Right atrium auricular region (tissue), 2 donors: ENCODE measurements at regions not wholly inside any gene's neighbourhood (a gene's known extent, or its start where the extent isn't known, plus 50 kb on each side); places are given as distances from the start of the nearest gene placed in this dataset.
A peak's percentile ranks its signal among the peaks of the same experiment; 100 is the strongest.

Experiments used
- DNase-seq: peaks from one replicate; pipeline ENCODE4 v3.0.0-alpha.2; 2019; ENCODE audit warnings: low spot score
- H3K27ac ChIP-seq, 2 donors: fragments of 200-600 bp; sonication (generic); 1 replicate in 1 of 2; 2 replicates in 1 of 2; pipeline ENCODE4 v1.5.1; 2016 to 2019
- H3K27me3 ChIP-seq, 2 donors: fragments of 200-600 bp; sonication (generic); one replicate each; pipeline versions ENCODE4 v1.5.1 to v1.6.0; 2017 to 2019
- H3K36me3 ChIP-seq: fragments of 200-600 bp; sonication (generic); one replicate; pipeline ENCODE4 v1.5.1; 2016
- H3K4me1 ChIP-seq, 2 donors: fragments of 200-600 bp; sonication (generic); one replicate each; pipeline versions ENCODE4 v1.5.1 to v1.6.0; 2017 to 2019
- H3K4me3 ChIP-seq, 2 donors: fragments of 200-600 bp; sonication (generic); 1 replicate in 1 of 2; 2 replicates in 1 of 2; pipeline ENCODE4 v1.5.1; 2017 to 2019; ENCODE audit warnings: mild to moderate bottlenecking in 1 of 2, moderate library complexity in 1 of 2
- H3K9me3 ChIP-seq, 2 donors: fragments of 200-600 bp; sonication (generic); one replicate each; pipeline ENCODE4 v1.5.1; 2019
- TF ChIP-seq, protein P1 (sequence below), 2 donors: fragments of 200-600 bp; sonication (generic); IDR thresholded peaks; one replicate each; pipeline ENCODE4 v1.5.1; 2019; ENCODE audit warnings: antibody characterized with exemption in 2 of 2

DNA sequence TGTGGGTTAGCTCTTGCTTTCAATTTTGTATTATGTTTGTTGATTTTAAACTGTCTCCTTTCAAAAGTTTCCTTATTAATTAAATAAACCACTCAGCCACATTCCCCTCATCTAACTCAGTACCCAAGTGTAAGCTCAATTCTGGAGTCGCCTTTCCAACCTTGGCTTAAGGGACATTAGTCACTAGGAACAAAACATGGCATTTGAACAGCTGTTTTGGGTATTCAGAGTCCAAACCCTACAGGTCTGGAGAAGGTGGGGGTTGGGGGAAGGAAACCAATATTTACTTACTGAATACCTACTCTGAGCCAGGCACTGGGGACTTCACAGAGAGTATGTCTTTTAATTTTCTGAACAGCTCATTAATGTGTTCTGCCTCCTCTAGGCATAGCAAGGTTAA is 117.2 kb upstream of the JUN start:
- DNase-seq: no peak
- Histone ChIP-seq H3K9me3 (no peaks in the 10 kb centered on the region), H3K27me3 (no peaks in the 10 kb centered on the region), H3K4me3 (no peak overlapping the region), H3K4me1 (peaks cover 0 to 47% of the 10 kb centered on the region in 2 donors), H3K27ac (peak overlapping the region in 1 of 2 donors; percentile 93), H3K36me3 (no peaks in the 10 kb centered on the region)
- TF ChIP-seq, protein P1, sequence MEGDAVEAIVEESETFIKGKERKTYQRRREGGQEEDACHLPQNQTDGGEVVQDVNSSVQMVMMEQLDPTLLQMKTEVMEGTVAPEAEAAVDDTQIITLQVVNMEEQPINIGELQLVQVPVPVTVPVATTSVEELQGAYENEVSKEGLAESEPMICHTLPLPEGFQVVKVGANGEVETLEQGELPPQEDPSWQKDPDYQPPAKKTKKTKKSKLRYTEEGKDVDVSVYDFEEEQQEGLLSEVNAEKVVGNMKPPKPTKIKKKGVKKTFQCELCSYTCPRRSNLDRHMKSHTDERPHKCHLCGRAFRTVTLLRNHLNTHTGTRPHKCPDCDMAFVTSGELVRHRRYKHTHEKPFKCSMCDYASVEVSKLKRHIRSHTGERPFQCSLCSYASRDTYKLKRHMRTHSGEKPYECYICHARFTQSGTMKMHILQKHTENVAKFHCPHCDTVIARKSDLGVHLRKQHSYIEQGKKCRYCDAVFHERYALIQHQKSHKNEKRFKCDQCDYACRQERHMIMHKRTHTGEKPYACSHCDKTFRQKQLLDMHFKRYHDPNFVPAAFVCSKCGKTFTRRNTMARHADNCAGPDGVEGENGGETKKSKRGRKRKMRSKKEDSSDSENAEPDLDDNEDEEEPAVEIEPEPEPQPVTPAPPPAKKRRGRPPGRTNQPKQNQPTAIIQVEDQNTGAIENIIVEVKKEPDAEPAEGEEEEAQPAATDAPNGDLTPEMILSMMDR (IDR thresholded peaks at IDR 0.05): no peak

DNA sequence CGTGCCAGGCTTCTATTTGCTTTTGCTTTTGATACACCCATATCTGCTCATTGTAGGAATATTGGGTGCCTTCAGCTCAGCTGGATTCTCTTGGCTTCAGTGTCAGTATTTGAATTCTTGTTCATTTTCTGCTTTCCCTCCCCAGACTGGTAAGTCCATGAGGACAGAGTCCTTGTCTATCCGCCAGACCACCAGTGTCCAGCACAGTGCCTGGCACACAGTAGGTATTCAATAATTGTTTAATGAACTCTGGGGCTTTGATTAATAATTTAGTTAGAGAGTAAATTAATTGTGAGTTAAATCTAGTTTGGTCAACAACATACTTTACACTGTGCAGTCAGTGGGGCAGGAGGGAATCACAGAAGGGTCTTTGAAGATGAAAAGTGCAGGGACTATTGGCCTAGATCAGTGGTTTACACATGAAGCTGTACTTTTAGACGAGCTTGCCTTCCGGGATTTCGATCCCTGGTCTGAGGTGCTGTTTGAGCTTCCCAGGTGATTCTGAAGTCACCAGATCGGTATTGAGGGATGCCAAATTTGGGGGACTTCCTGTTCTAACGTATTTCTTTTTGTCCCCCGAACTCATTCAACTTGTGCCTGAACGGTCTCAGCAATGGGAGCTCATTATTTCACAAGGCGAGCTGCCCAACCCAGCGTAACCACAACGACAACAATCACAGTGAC is 119.1 kb upstream of the JUN start:
- DNase-seq: peak; percentile 57
- peaks cover 0 to 27% of the 10 kb centered on the region in 2 donors for H3K4me1 ChIP-seq

GRCh38 chr1:58903514-58904298 is 119.9 kb upstream of the JUN start:
- Histone ChIP-seq H3K36me3 (no peaks in the 10 kb centered on the region), H3K4me3 (peak overlapping the region; percentile 35 to 58), H3K27ac (peak overlapping the region; percentile 93 to 94), H3K27me3 (no peaks in the 10 kb centered on the region), H3K4me1 (peaks cover 0 to 20% of the 10 kb centered on the region in 2 donors), H3K9me3 (no peaks in the 10 kb centered on the region)
- TF ChIP-seq, protein P1 (IDR thresholded peaks at IDR 0.05): no peak
- peak; percentile 96 for DNase-seq

More for the DNA sequence above, 119.1 kb upstream of the JUN start:
- Histone ChIP-seq H3K9me3 (no peaks in the 10 kb centered on the region), H3K4me3 (peak overlapping the region; percentile 35 to 58), H3K27me3 (no peaks in the 10 kb centered on the region), H3K27ac (peak overlapping the region; percentile 93 to 94), H3K36me3 (no peaks in the 10 kb centered on the region)
- TF ChIP-seq, protein P1 (IDR thresholded peaks at IDR 0.05): no peak

DNA sequence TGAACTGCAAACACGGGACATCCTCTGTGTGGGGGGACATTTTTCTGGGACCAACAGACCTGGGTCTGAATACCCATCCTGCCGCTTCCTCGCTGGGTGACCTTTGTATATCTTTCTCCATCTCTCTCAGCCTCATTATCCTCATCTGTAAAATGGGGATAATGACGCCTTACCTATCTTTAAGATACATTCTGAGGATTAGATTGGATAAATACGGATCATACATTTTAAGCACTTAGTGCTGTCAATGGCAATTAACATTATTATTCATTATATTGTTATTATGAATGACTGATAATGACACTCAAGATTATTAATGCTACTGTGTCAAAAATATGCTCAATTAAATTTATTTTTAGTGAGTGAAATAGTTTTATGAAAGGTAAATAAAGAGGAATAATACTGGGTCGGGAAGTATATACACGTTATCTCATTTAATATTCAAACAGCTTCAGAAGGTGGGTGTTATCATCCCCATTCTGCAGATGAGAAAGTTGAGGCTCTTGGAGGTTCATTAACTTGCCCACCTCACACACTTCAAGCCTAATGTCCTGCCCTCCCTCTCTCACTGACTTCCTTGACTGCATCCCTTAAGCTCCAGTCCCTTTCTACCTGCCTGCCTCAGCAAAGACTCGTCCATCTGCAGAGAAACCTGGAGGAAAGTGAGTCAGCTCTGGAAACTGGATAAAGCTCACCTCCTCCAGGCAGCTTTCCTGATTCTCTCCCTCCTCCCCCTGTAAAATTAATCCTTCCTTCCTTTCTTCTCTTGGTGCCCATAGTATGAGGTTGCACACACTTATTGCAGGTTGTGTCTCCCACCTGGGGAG is 120.7 kb upstream of the JUN start:
- H3K4me1 ChIP-seq: peaks cover 0 to 12% of the 10 kb centered on the region in 2 donors
- TF ChIP-seq, protein P1 (IDR thresholded peaks at IDR 0.05): no peak

GRCh38 chr1:58905126-58905490 is 121.3 kb upstream of the JUN start:
- H3K4me1 ChIP-seq: peaks cover 0 to 6% of the 10 kb centered on the region in 2 donors
- DNase-seq: no peak

More for the DNA sequence above, 120.7 kb upstream of the JUN start:
- Histone ChIP-seq H3K9me3 (no peaks in the 10 kb centered on the region), H3K27ac (peak overlapping the region; percentile 93 to 94), H3K36me3 (no peaks in the 10 kb centered on the region), H3K4me3 (peak overlapping the region; percentile 35 to 58), H3K27me3 (no peaks in the 10 kb centered on the region)
- peak; percentile 43 for DNase-seq

More at GRCh38 chr1:58905126-58905490, 121.3 kb upstream of the JUN start:
- H3K27me3 ChIP-seq: no peaks in the 10 kb centered on the region
- no peaks in the 10 kb centered on the region for H3K9me3 ChIP-seq
- TF ChIP-seq, protein P1 (IDR thresholded peaks at IDR 0.05): no peak
- no peak overlapping the region for H3K4me3 ChIP-seq
- no peaks in the 10 kb centered on the region for H3K36me3 ChIP-seq
- peak overlapping the region in 1 of 2 donors; percentile 94 for H3K27ac ChIP-seq
